ENCODE measurements at regions not wholly inside any gene's neighbourhood (a gene's known extent, or its start where the extent isn't known, plus 50 kb on each side); places are given as distances from the start of the nearest gene placed in this dataset.

DNA sequence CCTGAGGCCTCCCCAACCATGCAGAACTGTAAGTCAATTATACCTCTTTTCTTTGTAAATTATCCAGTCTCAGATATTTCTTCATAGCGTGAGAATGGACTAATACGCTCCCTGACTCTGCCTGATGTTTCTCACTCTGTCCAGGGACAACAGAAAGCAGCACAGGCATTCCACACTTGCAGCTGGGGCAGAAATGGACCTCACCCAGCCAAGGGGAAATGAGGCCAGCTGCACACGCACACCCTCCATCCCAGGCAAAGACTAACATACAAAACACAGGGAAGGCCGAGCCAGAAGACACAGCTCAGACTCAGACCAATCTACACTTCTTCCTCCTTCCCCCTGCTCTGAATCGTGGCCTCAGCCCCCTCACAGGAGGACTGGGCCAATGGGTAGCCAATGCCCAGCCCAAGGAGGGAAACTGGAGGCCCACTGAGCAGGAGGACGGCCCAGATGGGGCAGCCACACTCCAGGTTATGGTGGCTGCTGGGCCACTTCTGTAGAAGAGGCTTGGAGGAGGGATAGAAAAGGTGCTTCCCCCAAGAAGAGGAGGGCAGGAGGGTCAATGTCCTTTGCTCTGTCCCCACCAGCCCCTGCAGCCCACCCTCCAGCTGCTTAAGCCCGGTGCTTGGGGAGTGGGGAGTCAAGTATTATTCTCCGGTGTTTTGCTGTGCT is 228.4 kb downstream of the NPHP4 start:
- TF ChIP-seq, protein P1, sequence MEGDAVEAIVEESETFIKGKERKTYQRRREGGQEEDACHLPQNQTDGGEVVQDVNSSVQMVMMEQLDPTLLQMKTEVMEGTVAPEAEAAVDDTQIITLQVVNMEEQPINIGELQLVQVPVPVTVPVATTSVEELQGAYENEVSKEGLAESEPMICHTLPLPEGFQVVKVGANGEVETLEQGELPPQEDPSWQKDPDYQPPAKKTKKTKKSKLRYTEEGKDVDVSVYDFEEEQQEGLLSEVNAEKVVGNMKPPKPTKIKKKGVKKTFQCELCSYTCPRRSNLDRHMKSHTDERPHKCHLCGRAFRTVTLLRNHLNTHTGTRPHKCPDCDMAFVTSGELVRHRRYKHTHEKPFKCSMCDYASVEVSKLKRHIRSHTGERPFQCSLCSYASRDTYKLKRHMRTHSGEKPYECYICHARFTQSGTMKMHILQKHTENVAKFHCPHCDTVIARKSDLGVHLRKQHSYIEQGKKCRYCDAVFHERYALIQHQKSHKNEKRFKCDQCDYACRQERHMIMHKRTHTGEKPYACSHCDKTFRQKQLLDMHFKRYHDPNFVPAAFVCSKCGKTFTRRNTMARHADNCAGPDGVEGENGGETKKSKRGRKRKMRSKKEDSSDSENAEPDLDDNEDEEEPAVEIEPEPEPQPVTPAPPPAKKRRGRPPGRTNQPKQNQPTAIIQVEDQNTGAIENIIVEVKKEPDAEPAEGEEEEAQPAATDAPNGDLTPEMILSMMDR (IDR thresholded peaks at IDR 0.05; ENCODE audit: control insufficient read depth, extremely low read depth, insufficient read depth) = no peak
- no peak overlapping the region for H3K4me3 ChIP-seq (ENCODE audit: low read depth, low read length)
- DNase-seq (ENCODE audit: low read depth) = no peak

DNA sequence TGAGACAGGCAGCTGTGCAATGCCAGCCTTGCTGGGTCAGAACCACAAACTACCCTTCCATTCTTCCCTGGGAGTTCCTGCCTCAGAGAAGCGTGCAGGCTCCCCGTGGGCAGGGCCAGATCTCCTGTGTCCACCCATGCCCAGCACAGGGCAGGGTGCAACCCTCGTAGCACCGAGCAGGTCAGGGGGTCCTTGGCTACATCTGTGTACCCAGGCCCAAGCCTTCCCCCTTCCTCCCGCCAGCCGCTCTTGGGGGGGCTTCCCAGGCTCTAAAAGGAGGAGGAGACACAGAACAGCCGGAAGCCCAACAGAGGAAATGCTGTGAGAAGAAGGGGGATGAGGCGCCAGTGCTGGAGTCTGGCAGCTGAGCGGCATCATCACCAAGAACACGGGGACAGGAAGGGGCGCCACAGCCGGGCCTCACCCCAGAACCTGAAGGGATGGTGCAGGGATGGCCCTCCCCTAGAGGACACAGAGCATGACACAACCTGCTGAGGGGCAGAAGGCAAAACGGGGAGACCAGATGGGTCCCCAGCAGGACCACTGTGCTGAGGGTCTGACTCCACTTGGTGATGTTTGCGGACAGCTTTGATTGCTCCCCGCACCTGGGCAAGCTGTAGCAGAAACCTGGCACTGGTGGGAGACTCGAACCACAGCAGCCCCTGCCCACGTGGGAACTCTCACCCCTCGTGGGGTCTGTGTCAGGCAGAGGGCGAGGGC is 233.2 kb downstream of the NPHP4 start:
- H3K4me3 ChIP-seq (ENCODE audit: low read depth, low read length) = no peak overlapping the region
- TF ChIP-seq, protein P1 (IDR thresholded peaks at IDR 0.05; ENCODE audit: control insufficient read depth, extremely low read depth, insufficient read depth) = no peak
- no peak for DNase-seq (ENCODE audit: low read depth)

DNA sequence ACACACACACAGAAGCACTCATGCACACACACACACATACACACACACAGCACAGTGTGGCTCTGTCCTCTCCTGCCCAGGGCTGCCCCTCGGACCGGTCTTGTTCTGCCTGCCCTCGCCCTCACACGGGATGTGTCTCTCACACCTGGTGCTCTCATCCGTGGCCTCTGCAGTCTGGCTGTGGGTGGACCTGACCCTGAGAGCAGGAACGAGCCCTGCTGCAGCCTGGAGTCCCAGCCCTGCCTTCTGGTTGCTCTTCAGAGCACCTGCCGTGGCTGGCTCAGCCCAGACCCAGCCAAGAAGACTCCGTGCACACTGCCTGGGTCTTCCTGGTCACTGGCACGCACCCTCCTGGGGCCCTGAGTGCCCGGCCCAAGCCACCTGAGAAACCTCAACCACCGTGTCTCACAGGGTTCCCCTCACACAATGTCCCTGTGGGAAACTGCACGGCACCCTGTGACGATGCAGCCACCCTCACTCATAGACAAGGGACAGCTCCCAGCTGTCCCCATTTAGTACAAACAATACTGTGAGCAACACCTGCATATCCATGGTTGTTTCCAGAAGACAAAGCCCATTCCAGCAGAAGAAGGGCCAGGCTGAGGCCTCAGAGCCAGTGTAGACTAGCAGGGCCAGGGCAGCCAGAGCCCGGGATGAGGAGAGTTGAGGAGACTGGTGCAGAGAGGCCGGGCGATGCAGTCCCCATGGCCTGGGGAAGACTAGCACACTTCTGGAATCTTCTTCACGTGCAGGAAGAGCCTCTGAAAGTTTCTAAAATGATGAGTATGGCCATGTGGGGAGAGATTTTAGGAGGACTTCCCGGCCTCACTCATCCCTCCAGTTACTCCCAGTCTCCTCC is 234.0 kb downstream of the NPHP4 start:
- TF ChIP-seq, protein P1 (IDR thresholded peaks at IDR 0.05; ENCODE audit: control insufficient read depth, extremely low read depth, insufficient read depth) = no peak

DNA sequence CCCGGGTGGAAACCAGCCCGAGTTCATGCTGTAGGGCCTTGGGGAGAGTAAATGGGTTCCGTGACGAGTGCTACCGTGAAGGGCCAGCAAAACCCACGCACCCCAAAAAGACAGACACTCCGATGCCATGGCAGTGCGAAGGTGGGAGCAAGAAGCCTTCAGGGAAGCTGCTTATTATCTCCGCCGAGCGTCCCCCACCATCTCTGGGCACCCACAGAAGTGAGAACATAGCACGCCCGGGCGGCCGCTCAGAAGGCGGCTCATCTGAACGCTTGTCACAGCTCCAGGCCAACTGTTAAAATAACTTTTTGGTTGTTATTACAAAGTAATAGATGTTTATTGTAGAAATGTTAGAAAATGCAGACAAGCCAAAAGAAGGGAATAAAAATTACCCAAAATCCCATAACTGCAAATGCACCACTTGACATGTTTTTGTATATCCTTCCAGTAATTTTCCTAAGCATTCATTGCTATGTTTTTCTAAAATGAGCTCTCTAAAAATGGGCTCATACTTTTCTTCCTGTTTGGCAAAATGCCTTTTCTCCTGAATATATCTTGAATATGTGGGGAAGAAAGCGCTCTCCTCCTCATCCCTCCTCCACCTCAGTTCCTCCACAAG is 234.9 kb downstream of the NPHP4 start:
- TF ChIP-seq, protein P1 (IDR thresholded peaks at IDR 0.05; ENCODE audit: control insufficient read depth, extremely low read depth, insufficient read depth) = no peak
- H3K4me3 ChIP-seq (ENCODE audit: low read depth, low read length) = no peak overlapping the region
- no peak for DNase-seq (ENCODE audit: low read depth)

More for the DNA sequence above, 234.0 kb downstream of the NPHP4 start:
- H3K4me3 ChIP-seq (ENCODE audit: low read depth, low read length) = no peak overlapping the region
- DNase-seq (ENCODE audit: low read depth) = no peak

DNA sequence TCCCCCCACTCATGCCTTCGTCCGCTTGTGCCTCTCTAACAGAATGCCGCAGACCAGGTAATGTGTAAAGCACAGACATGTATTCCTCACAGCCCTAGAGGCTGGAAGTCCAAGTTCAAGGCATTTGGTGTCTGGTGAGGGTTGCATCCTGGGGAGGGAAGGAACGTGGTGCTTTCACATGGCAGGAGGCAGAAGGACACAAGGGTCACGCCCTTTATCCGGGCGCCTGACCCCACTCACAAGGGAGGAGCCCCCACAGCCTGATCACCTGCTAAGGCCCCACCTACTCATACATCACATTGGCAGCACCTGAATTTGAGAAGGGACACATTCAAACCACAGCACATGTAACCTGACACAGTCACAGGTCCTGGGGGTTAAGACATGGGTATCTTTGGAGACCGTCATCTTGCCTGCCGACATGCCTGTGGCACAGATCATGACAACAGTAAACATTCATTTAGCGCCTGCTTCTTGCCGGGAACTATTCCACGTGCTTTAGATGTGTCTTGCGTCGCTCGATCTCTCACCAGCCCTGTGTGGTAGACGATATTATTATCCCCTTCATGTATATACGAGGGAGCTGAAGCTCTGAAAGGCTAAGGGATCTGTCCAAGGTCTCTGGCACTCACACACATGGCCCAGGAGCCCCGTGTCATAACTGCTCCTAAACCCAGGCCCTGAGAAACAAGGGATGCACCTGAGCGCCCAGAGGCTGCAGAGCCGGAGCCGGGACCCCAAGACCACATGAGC is 235.6 kb downstream of the NPHP4 start:
- no peak overlapping the region for H3K4me3 ChIP-seq (ENCODE audit: low read depth, low read length)
- no peak for DNase-seq (ENCODE audit: low read depth)
- TF ChIP-seq, protein P1 (IDR thresholded peaks at IDR 0.05; ENCODE audit: control insufficient read depth, extremely low read depth, insufficient read depth) = no peak

DNA sequence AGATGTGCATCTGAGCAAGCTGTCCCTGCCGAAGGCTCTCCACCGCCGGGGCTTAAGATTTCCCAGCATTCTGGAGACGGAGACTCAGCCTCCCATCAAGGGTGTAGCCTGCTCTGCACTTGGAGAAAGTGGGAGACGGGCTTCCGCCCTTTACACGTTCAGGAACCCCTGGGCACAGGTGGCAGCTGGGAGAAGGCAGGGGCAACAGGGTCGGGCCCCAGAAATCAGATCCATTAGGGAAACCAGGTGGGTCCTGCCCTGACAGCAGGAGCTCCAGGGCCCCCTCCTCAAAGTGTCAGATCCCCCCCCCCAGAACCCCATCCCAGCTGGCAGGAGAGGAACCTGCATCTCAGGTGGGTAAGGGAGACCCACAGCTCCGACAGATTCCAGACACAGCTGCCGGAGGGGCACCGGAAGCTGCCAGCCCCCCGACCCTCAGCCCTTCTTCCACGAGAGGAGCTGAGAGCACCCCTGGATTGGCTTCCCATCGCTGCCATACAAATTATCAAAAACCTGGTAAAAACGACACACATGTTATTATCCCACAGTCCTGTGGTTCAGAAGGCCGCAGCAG is 236.6 kb downstream of the NPHP4 start:
- no peak for DNase-seq (ENCODE audit: low read depth)
- H3K4me3 ChIP-seq (ENCODE audit: low read depth, low read length) = no peak overlapping the region
- TF ChIP-seq, protein P1 (IDR thresholded peaks at IDR 0.05; ENCODE audit: control insufficient read depth, extremely low read depth, insufficient read depth) = no peak
